NT2/D1 (cell line): ENCODE measurements at regions not wholly inside any gene's neighbourhood (a gene's known extent, or its start where the extent isn't known, plus 50 kb on each side); places are given as distances from the start of the nearest gene placed in this dataset.

ENCODE experiments used
- SUZ12 ChIP-seq: IDR thresholded peaks from 2 replicates; pipeline ENCODE4 v1.6.1; 2011; ENCODE audit not compliant: insufficient read length, insufficient read depth; ENCODE audit errors: extremely low read depth
- YY1 ChIP-seq: IDR thresholded peaks from 2 replicates; pipeline ENCODE4 v1.6.1; 2011; ENCODE audit not compliant: insufficient read length, insufficient read depth
- ZNF274 ChIP-seq: IDR thresholded peaks from 2 replicates; pipeline ENCODE4 v1.6.1; 2011; ENCODE audit warnings: mild to moderate bottlenecking, low read depth, low read length

DNA sequence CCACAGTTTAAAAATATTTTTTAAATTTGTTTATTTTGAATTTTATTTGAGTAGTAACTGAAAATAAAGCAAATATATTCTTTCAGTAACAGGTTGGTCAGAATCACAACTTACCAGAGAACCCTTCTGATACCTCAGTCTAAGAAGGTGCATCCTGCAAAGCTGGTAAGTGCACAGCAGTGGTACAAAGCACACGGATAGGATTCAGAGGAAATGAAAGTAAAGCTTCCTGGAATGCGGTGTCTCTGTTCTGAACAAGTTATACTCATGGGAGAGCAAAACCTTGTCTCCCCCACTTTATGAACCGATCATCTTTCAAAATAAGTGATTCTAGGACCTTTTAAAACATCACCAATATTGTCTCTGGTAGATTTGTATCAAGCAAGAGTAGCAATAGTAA lies 398.3 kb downstream of the TMX3 start:
- TF ChIP-seq ZNF274 = no peak
- TF ChIP-seq SUZ12 = no peak
- TF ChIP-seq YY1 = no peak
